ENCODE measurements at regions not wholly inside any gene's neighbourhood (a gene's known extent, or its start where the extent isn't known, plus 50 kb on each side); places are given as distances from the start of the nearest gene placed in this dataset.

- no peak overlapping the region for H3K4me3 ChIP-seq
- intact Hi-C loops (cut with DNase I; ENCODE audit: low total_unique reads) (loop anchor here (1.0 kb wide), 1 partner anchor 168 kb away; no protein-coding TSS in a partner anchor), in situ Hi-C loops (cut with MboI; ENCODE audit: low sequenced_read_pairs in 4 of 4) (loop anchor here in 1 of 4 donors (5.0 kb wide), 1 partner anchor 169 kb away; no protein-coding TSS in a partner anchor)
- no peak for TF ChIP-seq CTCF (IDR thresholded peaks at IDR 0.05 in 4 of 5, conservative IDR thresholded peaks at IDR 0.05 in 1 of 5)
- no peak for TF ChIP-seq POLR2A (IDR thresholded peaks at IDR 0.05)
- no peaks in the 10 kb centered on the region for H3K4me1 ChIP-seq
- H3K27ac ChIP-seq = no peak overlapping the region
- no peaks in the 10 kb centered on the region for H3K27me3 ChIP-seq
- DNase-seq (no peak), ATAC-seq (no peak)
- no peaks in the 10 kb centered on the region for H3K9me3 ChIP-seq
- H3K36me3 ChIP-seq = no peaks in the 10 kb centered on the region
Measured at GRCh38 chr7:26060733-26061677, 91.0 kb upstream of the NFE2L3 start.

GRCh38 chr7:26061678-26062603 is 90.1 kb upstream of the NFE2L3 start:
- TF ChIP-seq POLR2A (IDR thresholded peaks at IDR 0.05) (no peak), CTCF (IDR thresholded peaks at IDR 0.05 in 4 of 5, conservative IDR thresholded peaks at IDR 0.05 in 1 of 5) (peak; percentile 67 to 83 (median 75))

GRCh38 chr7:26065652-26066051 is 86.3 kb upstream of the NFE2L3 start:
- Histone ChIP-seq H3K4me3 (no peak overlapping the region), H3K9me3 (no peaks in the 10 kb centered on the region), H3K27ac (no peak overlapping the region), H3K36me3 (no peaks in the 10 kb centered on the region), H3K27me3 (no peaks in the 10 kb centered on the region), H3K4me1 (no peaks in the 10 kb centered on the region)
- ATAC-seq (no peak), DNase-seq (no peak)
- in situ Hi-C loops (cut with MboI; ENCODE audit: low sequenced_read_pairs in 4 of 4) (loop anchor here in 1 of 4 donors (5.0 kb wide), 1 partner anchor 173 kb away; no protein-coding TSS in a partner anchor), intact Hi-C loops (cut with DNase I; ENCODE audit: low total_unique reads) (no loop called here)
- no peak for TF ChIP-seq POLR2A (IDR thresholded peaks at IDR 0.05)
- TF ChIP-seq CTCF (IDR thresholded peaks at IDR 0.05 in 4 of 5, conservative IDR thresholded peaks at IDR 0.05 in 1 of 5) = no peak

More at GRCh38 chr7:26061678-26062603, 90.1 kb upstream of the NFE2L3 start:
- in situ Hi-C loops (cut with MboI; ENCODE audit: low sequenced_read_pairs in 4 of 4) = loop anchor here in 1 of 4 donors (5.0 kb wide), 1 partner anchor 170 kb away; no protein-coding TSS in a partner anchor
- no peak overlapping the region for H3K27ac ChIP-seq
- H3K27me3 ChIP-seq = no peaks in the 10 kb centered on the region
- DNase-seq (peak; percentile 30 to 48), ATAC-seq (peak; percentile 58 to 71)
- no peak overlapping the region for H3K4me3 ChIP-seq
- no peaks in the 10 kb centered on the region for H3K4me1 ChIP-seq
- no peaks in the 10 kb centered on the region for H3K9me3 ChIP-seq
- no peaks in the 10 kb centered on the region for H3K36me3 ChIP-seq
- intact Hi-C loops (cut with DNase I; ENCODE audit: low total_unique reads) = loop anchor here (1.0 kb wide), 1 partner anchor 169 kb away; no protein-coding TSS in a partner anchor

- ATAC-seq (no peak), DNase-seq (no peak)
- no peaks in the 10 kb centered on the region for H3K27me3 ChIP-seq
- in situ Hi-C loops (cut with MboI; ENCODE audit: low sequenced_read_pairs in 4 of 4) = loop anchor here in 1 of 4 donors (5.0 kb wide), 1 partner anchor 174 kb away; no protein-coding TSS in a partner anchor
- no peak for TF ChIP-seq POLR2A (IDR thresholded peaks at IDR 0.05)
- no peak for TF ChIP-seq CTCF (IDR thresholded peaks at IDR 0.05 in 4 of 5, conservative IDR thresholded peaks at IDR 0.05 in 1 of 5)
- no peak overlapping the region for H3K4me3 ChIP-seq
- intact Hi-C loops (cut with DNase I; ENCODE audit: low total_unique reads) = no loop called here
- H3K36me3 ChIP-seq = no peaks in the 10 kb centered on the region
- no peak overlapping the region for H3K27ac ChIP-seq
- no peaks in the 10 kb centered on the region for H3K9me3 ChIP-seq
- no peaks in the 10 kb centered on the region for H3K4me1 ChIP-seq
Measured at GRCh38 chr7:26066736-26067135, 85.3 kb upstream of the NFE2L3 start.

All from gastrocnemius medialis (tissue), 4 donors.